Panc1 (cell line): ENCODE measurements at regions not wholly inside any gene's neighbourhood (a gene's known extent, or its start where the extent isn't known, plus 50 kb on each side); places are given as distances from the start of the nearest gene placed in this dataset.

Experiments
- ATAC-seq: fragments of 200-7000 bp; cut with Tn5 transposase; 2 replicates; pipeline ENCODE4 v1.9.1; 2020; ENCODE audit warnings: mild to moderate bottlenecking, moderate library complexity
- BruUV-seq: library from RNA; stranded (reverse); fragments of 400-500 nt; replicated peaks from 2 replicates; lab custom pipeline; 2021; lab: Mats Ljungman, UMichigan
- CTCF ChIA-PET: fragments of 300-600 bp; sonication (Branson Sonifier 250); formaldehyde crosslinking; loops from one replicate; lab custom pipeline; 2022; ENCODE audit warnings: antibody characterized with exemption; lab: Charles Lee
- POLR2A ChIA-PET: fragments of 300-600 bp; sonication (Branson Sonifier 250); formaldehyde crosslinking; loops from one replicate; lab custom pipeline; 2022; ENCODE audit warnings: antibody characterized with exemption; lab: Charles Lee
- DNase-seq: peaks from one replicate; pipeline ENCODE4 v3.0.0-alpha.2; 2010; ENCODE audit warnings: low read depth, low spot score
- H3K27ac ChIP-seq: 2 replicates; pipeline ENCODE4 v1.5.1; 2011; ENCODE audit warnings: mild to moderate bottlenecking, low read length, inconsistent platforms
- H3K27me3 ChIP-seq: fragments of 200-500 bp; sonication (Bioruptor generic); 2 replicates; pipeline ENCODE4 v1.6.0; 2014; ENCODE audit warnings: low read length, inconsistent platforms; ENCODE audit not compliant: control insufficient read depth, insufficient read depth
- H3K36me3 ChIP-seq: fragments of 200-500 bp; sonication (Bioruptor generic); 2 replicates; pipeline ENCODE4 v1.5.1; 2014; ENCODE audit warnings: inconsistent platforms, mild to moderate bottlenecking, low read length, moderate library complexity; ENCODE audit not compliant: control insufficient read depth, insufficient read depth
- H3K4me1 ChIP-seq: 2 replicates; pipeline ENCODE4 v1.5.1; 2011; ENCODE audit warnings: inconsistent platforms, mild to moderate bottlenecking, low read length, moderate library complexity; ENCODE audit not compliant: control insufficient read depth, insufficient read depth
- H3K4me3 ChIP-seq, 2 experiments: 2 replicates each; pipeline ENCODE4 v1.5.1; 2011 to 2012; ENCODE audit warnings: low read depth in 2 of 2, low read length in 2 of 2, mild to moderate bottlenecking in 2 of 2, inconsistent platforms in 1 of 2, moderate library complexity in 1 of 2
- H3K9me3 ChIP-seq: fragments of 200-500 bp; sonication (Bioruptor generic); 2 replicates; pipeline ENCODE4 v1.5.1; 2014; ENCODE audit warnings: low read depth, mild to moderate bottlenecking, inconsistent platforms, low read length, moderate library complexity; ENCODE audit not compliant: control insufficient read depth, insufficient read depth
- POLR2AphosphoS5 ChIP-seq: IDR thresholded peaks from 2 replicates; pipeline ENCODE4 v1.6.1; 2012; ENCODE audit warnings: mild to moderate bottlenecking, low read depth, low read length, moderate library complexity
- SIN3A ChIP-seq: IDR thresholded peaks from 2 replicates; pipeline ENCODE4 v1.6.1; 2012; ENCODE audit warnings: low read depth, mild to moderate bottlenecking, low read length, moderate library complexity, borderline replicate concordance; ENCODE audit not compliant: insufficient read depth
- TCF7L2 ChIP-seq: IDR thresholded peaks from 2 replicates; pipeline ENCODE4 v1.6.1; 2011; ENCODE audit warnings: mild to moderate bottlenecking, low read depth, low read length, inconsistent platforms
- in situ Hi-C: cut with HindIII; loops from 2 replicates; pipeline ENCODE4 v1.10.0; 2016; ENCODE audit warnings: low sequenced_read_pairs, low pct_unique_long_range_greater_than_20kb
- intact Hi-C: fragments of 100-400 bp; cut with micrococcal nuclease; formaldehyde crosslinking; loops from one replicate; pipeline ENCODE4 v1.10.0; 2022; ENCODE audit not compliant: unreplicated experiment
- TF ChIP-seq, protein P1 (sequence below): fragments of 450-650 bp; IDR thresholded peaks from 2 replicates; pipeline ENCODE4 v1.5.1; 2017; ENCODE audit warnings: mild to moderate bottlenecking
- TF ChIP-seq, protein P2 (sequence below), 2 experiments: IDR thresholded peaks; 2 replicates each; pipeline ENCODE4 v1.6.1; 2011 to 2012; ENCODE audit warnings: low read depth in 2 of 2, control low read depth in 1 of 2, low read length in 1 of 2, mild to moderate bottlenecking in 1 of 2, moderate library complexity in 1 of 2; ENCODE audit not compliant: insufficient read depth in 1 of 2

DNA sequence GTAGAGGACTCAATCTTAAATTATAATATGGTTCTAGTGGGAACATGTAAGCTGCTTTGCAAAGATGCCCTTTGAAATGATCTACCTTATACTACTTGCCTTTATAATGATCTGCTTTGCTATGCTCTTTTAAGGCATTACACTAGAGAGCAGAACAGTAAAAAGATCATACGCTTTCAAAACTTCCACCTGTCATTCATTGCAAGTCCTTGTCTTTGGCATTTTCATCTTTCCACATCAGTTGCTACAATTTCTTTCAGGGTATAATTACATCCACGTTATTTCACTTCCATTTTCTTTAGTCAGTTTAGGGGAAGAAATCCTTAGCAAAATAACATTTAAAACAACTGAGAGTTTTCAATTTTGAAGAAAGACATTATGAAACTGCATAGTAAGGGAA, 80.3 kb downstream of the ACTBL2 start:
- DNase-seq: no peak
- H3K9me3 ChIP-seq: no peaks in the 10 kb centered on the region
- no peak for ATAC-seq
- H3K36me3 ChIP-seq: no peaks in the 10 kb centered on the region
- no peaks in the 10 kb centered on the region for H3K4me1 ChIP-seq
- CTCF ChIA-PET: no interaction called here
- intact Hi-C loops (no loop called here), in situ Hi-C loops (no loop called here)
- H3K27me3 ChIP-seq: no peaks in the 10 kb centered on the region
- TF ChIP-seq TCF7L2 (no peak), SIN3A (no peak)
- TF ChIP-seq, protein P1, sequence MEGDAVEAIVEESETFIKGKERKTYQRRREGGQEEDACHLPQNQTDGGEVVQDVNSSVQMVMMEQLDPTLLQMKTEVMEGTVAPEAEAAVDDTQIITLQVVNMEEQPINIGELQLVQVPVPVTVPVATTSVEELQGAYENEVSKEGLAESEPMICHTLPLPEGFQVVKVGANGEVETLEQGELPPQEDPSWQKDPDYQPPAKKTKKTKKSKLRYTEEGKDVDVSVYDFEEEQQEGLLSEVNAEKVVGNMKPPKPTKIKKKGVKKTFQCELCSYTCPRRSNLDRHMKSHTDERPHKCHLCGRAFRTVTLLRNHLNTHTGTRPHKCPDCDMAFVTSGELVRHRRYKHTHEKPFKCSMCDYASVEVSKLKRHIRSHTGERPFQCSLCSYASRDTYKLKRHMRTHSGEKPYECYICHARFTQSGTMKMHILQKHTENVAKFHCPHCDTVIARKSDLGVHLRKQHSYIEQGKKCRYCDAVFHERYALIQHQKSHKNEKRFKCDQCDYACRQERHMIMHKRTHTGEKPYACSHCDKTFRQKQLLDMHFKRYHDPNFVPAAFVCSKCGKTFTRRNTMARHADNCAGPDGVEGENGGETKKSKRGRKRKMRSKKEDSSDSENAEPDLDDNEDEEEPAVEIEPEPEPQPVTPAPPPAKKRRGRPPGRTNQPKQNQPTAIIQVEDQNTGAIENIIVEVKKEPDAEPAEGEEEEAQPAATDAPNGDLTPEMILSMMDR: no peak
- BruUV-seq: no TSS peak
- POLR2A ChIA-PET: no interaction called here
- H3K4me3 ChIP-seq: no peak overlapping the region
- no peak overlapping the region; the same call in 1 of the 2 replicates for H3K27ac ChIP-seq

DNA sequence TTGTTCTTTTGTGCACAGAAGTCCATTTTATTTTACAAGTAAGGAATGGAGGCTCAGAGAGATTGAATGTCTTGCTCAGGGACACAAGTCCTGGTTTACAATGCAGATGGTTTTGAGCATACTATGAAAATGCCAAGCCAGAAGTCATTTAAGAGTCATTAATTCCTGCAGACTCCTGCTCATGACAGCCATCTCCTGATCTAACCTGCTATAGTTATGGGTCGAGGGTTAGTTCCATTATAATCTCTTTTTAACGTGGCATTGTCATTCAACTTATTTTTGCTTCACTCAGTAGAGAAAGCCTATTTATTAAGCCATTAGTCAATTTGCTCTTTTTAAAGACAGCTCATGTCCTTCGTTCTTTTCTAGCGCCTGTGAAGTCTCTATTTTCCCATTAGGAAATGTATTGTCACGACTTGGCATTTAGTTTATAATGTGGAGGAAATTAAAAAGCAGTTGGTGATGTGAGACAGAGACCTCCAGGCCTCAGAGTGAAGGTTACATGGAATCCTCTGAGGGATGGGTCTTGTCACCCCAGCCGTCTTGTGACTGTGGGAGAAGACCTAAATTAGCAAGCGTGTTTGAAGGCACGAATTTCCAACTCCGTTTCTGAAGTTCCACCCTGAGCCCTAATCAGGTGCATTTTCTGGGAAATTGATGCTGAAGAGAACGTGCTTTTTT, 84.1 kb downstream of the ACTBL2 start:
- no peak for DNase-seq
- TF ChIP-seq POLR2AphosphoS5: no peak
- no peak for TF ChIP-seq TCF7L2
- no peak for TF ChIP-seq SIN3A
- TF ChIP-seq, protein P1: no peak
- TF ChIP-seq, protein P2, sequence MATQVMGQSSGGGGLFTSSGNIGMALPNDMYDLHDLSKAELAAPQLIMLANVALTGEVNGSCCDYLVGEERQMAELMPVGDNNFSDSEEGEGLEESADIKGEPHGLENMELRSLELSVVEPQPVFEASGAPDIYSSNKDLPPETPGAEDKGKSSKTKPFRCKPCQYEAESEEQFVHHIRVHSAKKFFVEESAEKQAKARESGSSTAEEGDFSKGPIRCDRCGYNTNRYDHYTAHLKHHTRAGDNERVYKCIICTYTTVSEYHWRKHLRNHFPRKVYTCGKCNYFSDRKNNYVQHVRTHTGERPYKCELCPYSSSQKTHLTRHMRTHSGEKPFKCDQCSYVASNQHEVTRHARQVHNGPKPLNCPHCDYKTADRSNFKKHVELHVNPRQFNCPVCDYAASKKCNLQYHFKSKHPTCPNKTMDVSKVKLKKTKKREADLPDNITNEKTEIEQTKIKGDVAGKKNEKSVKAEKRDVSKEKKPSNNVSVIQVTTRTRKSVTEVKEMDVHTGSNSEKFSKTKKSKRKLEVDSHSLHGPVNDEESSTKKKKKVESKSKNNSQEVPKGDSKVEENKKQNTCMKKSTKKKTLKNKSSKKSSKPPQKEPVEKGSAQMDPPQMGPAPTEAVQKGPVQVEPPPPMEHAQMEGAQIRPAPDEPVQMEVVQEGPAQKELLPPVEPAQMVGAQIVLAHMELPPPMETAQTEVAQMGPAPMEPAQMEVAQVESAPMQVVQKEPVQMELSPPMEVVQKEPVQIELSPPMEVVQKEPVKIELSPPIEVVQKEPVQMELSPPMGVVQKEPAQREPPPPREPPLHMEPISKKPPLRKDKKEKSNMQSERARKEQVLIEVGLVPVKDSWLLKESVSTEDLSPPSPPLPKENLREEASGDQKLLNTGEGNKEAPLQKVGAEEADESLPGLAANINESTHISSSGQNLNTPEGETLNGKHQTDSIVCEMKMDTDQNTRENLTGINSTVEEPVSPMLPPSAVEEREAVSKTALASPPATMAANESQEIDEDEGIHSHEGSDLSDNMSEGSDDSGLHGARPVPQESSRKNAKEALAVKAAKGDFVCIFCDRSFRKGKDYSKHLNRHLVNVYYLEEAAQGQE (IDR thresholded peaks at IDR 0.05; ENCODE audit: insufficient read depth in 1 of 2, low read depth in 2 of 2, low read length in 1 of 2): no peak
- H3K4me3 ChIP-seq: no peak overlapping the region
- in situ Hi-C loops (no loop called here), intact Hi-C loops (no loop called here)
- H3K27ac ChIP-seq: no peak overlapping the region
- BruUV-seq: no TSS peak
- no peak for ATAC-seq
- no peaks in the 10 kb centered on the region for H3K27me3 ChIP-seq
- H3K4me1 ChIP-seq: no peaks in the 10 kb centered on the region
- no peaks in the 10 kb centered on the region for H3K9me3 ChIP-seq
- ChIA-PET CTCF (no interaction called here), POLR2A (no interaction called here)
- H3K36me3 ChIP-seq: no peaks in the 10 kb centered on the region
